ENCODE measurements at regions not wholly inside any gene's neighbourhood (a gene's known extent, or its start where the extent isn't known, plus 50 kb on each side); places are given as distances from the start of the nearest gene placed in this dataset.

- H3K4me3 Mint-ChIP-seq (ENCODE audit: unreplicated experiment), result no peak overlapping the region
- no peaks in the 10 kb centered on the region for H3K36me3 Mint-ChIP-seq (ENCODE audit: low read depth)
- no peaks in the 10 kb centered on the region for H3K4me1 Mint-ChIP-seq (ENCODE audit: low read depth)
- H3K27ac Mint-ChIP-seq (ENCODE audit: unreplicated experiment), result no peak overlapping the region
- TF ChIP-seq, protein P1, sequence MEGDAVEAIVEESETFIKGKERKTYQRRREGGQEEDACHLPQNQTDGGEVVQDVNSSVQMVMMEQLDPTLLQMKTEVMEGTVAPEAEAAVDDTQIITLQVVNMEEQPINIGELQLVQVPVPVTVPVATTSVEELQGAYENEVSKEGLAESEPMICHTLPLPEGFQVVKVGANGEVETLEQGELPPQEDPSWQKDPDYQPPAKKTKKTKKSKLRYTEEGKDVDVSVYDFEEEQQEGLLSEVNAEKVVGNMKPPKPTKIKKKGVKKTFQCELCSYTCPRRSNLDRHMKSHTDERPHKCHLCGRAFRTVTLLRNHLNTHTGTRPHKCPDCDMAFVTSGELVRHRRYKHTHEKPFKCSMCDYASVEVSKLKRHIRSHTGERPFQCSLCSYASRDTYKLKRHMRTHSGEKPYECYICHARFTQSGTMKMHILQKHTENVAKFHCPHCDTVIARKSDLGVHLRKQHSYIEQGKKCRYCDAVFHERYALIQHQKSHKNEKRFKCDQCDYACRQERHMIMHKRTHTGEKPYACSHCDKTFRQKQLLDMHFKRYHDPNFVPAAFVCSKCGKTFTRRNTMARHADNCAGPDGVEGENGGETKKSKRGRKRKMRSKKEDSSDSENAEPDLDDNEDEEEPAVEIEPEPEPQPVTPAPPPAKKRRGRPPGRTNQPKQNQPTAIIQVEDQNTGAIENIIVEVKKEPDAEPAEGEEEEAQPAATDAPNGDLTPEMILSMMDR (IDR thresholded peaks at IDR 0.05), result no peak
- no peaks in the 10 kb centered on the region for H3K9me3 Mint-ChIP-seq (ENCODE audit: low read depth)
- DNase-seq (ENCODE audit: low spot score), result peak; percentile 86
- H3K27me3 Mint-ChIP-seq (ENCODE audit: low read depth), result peaks cover 8% of the 10 kb centered on the region
Measured at GRCh38 chr2:239813261-239814115, 211.7 kb downstream of the NDUFA10 start.

- H3K9me3 Mint-ChIP-seq (ENCODE audit: low read depth), result peaks cover 4% of the 10 kb centered on the region
- no peak overlapping the region for H3K27ac Mint-ChIP-seq (ENCODE audit: unreplicated experiment)
- no peaks in the 10 kb centered on the region for H3K36me3 Mint-ChIP-seq (ENCODE audit: low read depth)
Measured at GRCh38 chr2:239811806-239812560, 213.2 kb downstream of the NDUFA10 start.

GRCh38 chr2:239811111-239811781 lies 213.9 kb downstream of the NDUFA10 start:
- peak; percentile 28 for DNase-seq (ENCODE audit: low spot score)
- Mint-ChIP-seq H3K36me3 (ENCODE audit: low read depth) (no peaks in the 10 kb centered on the region), H3K27ac (ENCODE audit: unreplicated experiment) (no peak overlapping the region), H3K4me1 (ENCODE audit: low read depth) (no peaks in the 10 kb centered on the region), H3K4me3 (ENCODE audit: unreplicated experiment) (no peak overlapping the region), H3K9me3 (ENCODE audit: low read depth) (peaks cover 4% of the 10 kb centered on the region), H3K27me3 (ENCODE audit: low read depth) (peaks cover 21% of the 10 kb centered on the region)
- TF ChIP-seq, protein P1 (IDR thresholded peaks at IDR 0.05), result no peak

More at GRCh38 chr2:239811806-239812560, 213.2 kb downstream of the NDUFA10 start:
- TF ChIP-seq, protein P1 (IDR thresholded peaks at IDR 0.05), result no peak
- no peak overlapping the region for H3K4me3 Mint-ChIP-seq (ENCODE audit: unreplicated experiment)
- peak; percentile 39 for DNase-seq (ENCODE audit: low spot score)
- peaks cover 21% of the 10 kb centered on the region for H3K27me3 Mint-ChIP-seq (ENCODE audit: low read depth)
- H3K4me1 Mint-ChIP-seq (ENCODE audit: low read depth), result no peaks in the 10 kb centered on the region

GRCh38 chr2:239809391-239809790 lies 215.8 kb downstream of the NDUFA10 start:
- TF ChIP-seq, protein P1 (IDR thresholded peaks at IDR 0.05), result no peak
- H3K4me3 Mint-ChIP-seq (ENCODE audit: unreplicated experiment), result no peak overlapping the region
- no peaks in the 10 kb centered on the region for H3K4me1 Mint-ChIP-seq (ENCODE audit: low read depth)
- H3K9me3 Mint-ChIP-seq (ENCODE audit: low read depth), result peaks cover 4% of the 10 kb centered on the region
- no peak overlapping the region for H3K27ac Mint-ChIP-seq (ENCODE audit: unreplicated experiment)
- peak; percentile 51 for DNase-seq (ENCODE audit: low spot score)
- H3K27me3 Mint-ChIP-seq (ENCODE audit: low read depth), result peaks cover 25% of the 10 kb centered on the region
- H3K36me3 Mint-ChIP-seq (ENCODE audit: low read depth), result no peaks in the 10 kb centered on the region

- Mint-ChIP-seq H3K27me3 (ENCODE audit: low read depth) (peaks cover 33% of the 10 kb centered on the region), H3K4me3 (ENCODE audit: unreplicated experiment) (no peak overlapping the region)
- DNase-seq (ENCODE audit: low spot score), result no peak
Measured at GRCh38 chr2:239807568-239807967, 217.6 kb downstream of the NDUFA10 start.

More at GRCh38 chr2:239807568-239807967, 217.6 kb downstream of the NDUFA10 start:
- Mint-ChIP-seq H3K36me3 (ENCODE audit: low read depth) (no peaks in the 10 kb centered on the region), H3K4me1 (ENCODE audit: low read depth) (no peaks in the 10 kb centered on the region), H3K27ac (ENCODE audit: unreplicated experiment) (no peak overlapping the region), H3K9me3 (ENCODE audit: low read depth) (peaks cover 4% of the 10 kb centered on the region)
- TF ChIP-seq, protein P1 (IDR thresholded peaks at IDR 0.05), result no peak

All from chondrocyte (in vitro differentiated cells).